HFFc6 (cell line): ENCODE measurements at regions not wholly inside any gene's neighbourhood (a gene's known extent, or its start where the extent isn't known, plus 50 kb on each side); places are given as distances from the start of the nearest gene placed in this dataset.

ENCODE experiments used
- DNase-seq: peaks from one replicate; pipeline ENCODE4 v3.0.0-alpha.2; 2018
- H3K27ac Mint-ChIP-seq: 2 replicates; pipeline ENCODE4 v1.8.0; 2020; ENCODE audit warnings: mild to moderate bottlenecking, mixed read lengths
- H3K27me3 Mint-ChIP-seq: 2 replicates; pipeline ENCODE4 v1.8.0; 2021; ENCODE audit warnings: mild to moderate bottlenecking, moderate library complexity, mixed read lengths; ENCODE audit not compliant: insufficient read depth
- H3K36me3 Mint-ChIP-seq: 2 replicates; pipeline ENCODE4 v1.8.0; 2021; ENCODE audit warnings: low read depth, mixed read lengths
- H3K4me1 Mint-ChIP-seq: 2 replicates; pipeline ENCODE4 v1.8.0; 2020; ENCODE audit warnings: low read depth, mixed read lengths
- H3K4me3 Mint-ChIP-seq: 2 replicates; pipeline ENCODE4 v1.8.0; 2020; ENCODE audit warnings: mild to moderate bottlenecking, moderate library complexity, mixed read lengths
- H3K9me3 Mint-ChIP-seq: 2 replicates; pipeline ENCODE4 v1.8.0; 2020; ENCODE audit warnings: mild to moderate bottlenecking, mixed read lengths
- TF ChIP-seq, protein P1 (sequence below): fragments of 200-600 bp; sonication (generic); IDR thresholded peaks from 2 replicates; pipeline ENCODE4 v1.5.0; 2021; ENCODE audit warnings: antibody characterized with exemption, mild to moderate bottlenecking

DNA sequence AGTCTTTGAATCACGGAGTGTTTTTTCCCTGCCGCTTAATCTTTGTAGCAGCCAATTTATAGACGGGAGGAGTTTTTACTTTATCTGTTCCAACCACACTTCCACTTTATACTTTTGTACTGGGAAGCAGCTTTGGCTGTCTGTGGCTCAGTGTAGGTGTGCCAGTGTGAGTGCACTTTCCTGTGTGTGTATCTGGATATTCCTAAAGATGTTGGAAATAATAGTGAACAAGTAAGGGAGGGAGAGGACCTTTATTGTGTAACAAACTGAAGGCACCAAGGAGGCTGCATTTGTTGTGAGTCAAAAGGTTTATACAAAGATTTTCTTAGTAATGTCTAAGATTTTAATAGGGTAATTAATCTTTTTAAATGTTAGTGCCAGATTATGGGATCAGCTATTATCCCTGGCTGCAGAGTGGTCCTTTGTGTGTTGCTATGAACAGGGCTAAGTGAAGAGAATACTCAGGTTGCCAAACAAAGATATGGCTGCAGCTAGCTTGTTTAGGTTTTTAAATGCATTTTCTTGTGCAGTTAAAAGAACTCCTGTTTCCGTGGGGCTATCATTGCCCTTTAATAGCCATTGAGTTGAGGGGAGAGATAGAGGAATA is 226.3 kb downstream of the RNF144B start:
- Mint-ChIP-seq H3K36me3 (no peaks in the 10 kb centered on the region), H3K27ac (no peak overlapping the region), H3K4me3 (no peak overlapping the region), H3K4me1 (no peaks in the 10 kb centered on the region), H3K27me3 (no peaks in the 10 kb centered on the region), H3K9me3 (peaks cover 16% of the 10 kb centered on the region; the same call in 1 of the 2 replicates)
- TF ChIP-seq, protein P1, sequence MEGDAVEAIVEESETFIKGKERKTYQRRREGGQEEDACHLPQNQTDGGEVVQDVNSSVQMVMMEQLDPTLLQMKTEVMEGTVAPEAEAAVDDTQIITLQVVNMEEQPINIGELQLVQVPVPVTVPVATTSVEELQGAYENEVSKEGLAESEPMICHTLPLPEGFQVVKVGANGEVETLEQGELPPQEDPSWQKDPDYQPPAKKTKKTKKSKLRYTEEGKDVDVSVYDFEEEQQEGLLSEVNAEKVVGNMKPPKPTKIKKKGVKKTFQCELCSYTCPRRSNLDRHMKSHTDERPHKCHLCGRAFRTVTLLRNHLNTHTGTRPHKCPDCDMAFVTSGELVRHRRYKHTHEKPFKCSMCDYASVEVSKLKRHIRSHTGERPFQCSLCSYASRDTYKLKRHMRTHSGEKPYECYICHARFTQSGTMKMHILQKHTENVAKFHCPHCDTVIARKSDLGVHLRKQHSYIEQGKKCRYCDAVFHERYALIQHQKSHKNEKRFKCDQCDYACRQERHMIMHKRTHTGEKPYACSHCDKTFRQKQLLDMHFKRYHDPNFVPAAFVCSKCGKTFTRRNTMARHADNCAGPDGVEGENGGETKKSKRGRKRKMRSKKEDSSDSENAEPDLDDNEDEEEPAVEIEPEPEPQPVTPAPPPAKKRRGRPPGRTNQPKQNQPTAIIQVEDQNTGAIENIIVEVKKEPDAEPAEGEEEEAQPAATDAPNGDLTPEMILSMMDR, result no peak
- no peak for DNase-seq

DNA sequence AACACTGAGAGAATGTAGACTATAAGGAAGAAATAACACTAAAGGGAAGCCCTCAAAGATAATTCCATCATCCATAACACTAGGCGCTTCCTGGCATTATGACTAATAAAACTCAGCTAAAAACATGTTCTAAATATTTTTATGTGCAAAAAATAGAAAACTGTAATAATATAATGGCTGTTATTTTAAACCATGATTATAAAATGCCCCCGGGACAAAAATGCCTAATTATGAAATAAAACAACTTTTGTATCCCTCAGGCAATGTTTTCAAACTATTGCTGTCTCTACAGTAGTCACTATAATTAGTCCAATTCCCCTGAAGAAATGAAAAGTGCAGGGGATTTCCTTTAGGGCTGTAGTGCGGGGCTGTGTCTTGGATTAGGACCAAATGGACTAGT is 242.4 kb downstream of the RNF144B start:
- peaks cover 24% of the 10 kb centered on the region for H3K9me3 Mint-ChIP-seq
- TF ChIP-seq, protein P1, result no peak
- no peak for DNase-seq
- H3K4me1 Mint-ChIP-seq, result no peaks in the 10 kb centered on the region
- no peaks in the 10 kb centered on the region for H3K36me3 Mint-ChIP-seq
- H3K27ac Mint-ChIP-seq, result no peak overlapping the region
- no peak overlapping the region for H3K4me3 Mint-ChIP-seq
- H3K27me3 Mint-ChIP-seq, result no peaks in the 10 kb centered on the region

DNA sequence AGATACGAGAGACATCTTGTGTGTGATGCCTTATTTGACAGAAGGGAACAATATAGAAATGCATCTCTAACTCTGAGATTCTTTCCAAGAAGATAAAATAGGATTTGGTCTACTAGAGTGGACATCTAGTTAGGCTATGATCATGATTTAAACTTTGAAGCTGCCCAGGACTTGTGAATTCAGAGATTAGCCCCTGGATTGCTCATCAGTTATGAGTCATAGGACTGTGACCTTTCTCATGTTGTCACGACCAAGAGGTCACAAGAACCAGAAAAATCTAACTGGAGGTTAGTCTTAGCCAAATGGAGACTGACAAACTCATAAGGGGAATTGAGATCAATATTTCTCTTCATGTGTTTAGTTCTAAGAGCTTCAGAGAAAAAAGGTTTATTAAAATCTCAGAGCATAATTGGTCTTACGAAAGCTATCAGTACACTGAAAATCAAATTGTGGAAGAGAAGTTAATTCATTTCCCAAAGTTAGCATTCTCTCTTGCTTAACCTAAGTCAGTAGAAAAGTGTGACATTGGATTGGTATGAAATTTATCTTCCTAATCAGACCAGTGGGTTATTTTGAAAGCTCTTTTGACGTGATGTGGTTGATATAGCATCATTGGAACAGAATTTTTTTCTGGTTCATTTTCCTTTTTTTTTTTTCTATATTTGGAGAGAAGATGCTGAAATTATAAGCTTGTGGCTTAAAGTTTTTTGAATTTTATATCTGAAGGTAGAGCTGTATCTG is 245.7 kb downstream of the RNF144B start:
- Mint-ChIP-seq H3K4me1 (no peaks in the 10 kb centered on the region), H3K27me3 (peaks cover 2% of the 10 kb centered on the region; the same call in 1 of the 2 replicates), H3K9me3 (peaks cover 4% of the 10 kb centered on the region), H3K27ac (no peak overlapping the region), H3K4me3 (no peak overlapping the region), H3K36me3 (no peaks in the 10 kb centered on the region)
- peak; percentile 6 for DNase-seq
- TF ChIP-seq, protein P1, result no peak

DNA sequence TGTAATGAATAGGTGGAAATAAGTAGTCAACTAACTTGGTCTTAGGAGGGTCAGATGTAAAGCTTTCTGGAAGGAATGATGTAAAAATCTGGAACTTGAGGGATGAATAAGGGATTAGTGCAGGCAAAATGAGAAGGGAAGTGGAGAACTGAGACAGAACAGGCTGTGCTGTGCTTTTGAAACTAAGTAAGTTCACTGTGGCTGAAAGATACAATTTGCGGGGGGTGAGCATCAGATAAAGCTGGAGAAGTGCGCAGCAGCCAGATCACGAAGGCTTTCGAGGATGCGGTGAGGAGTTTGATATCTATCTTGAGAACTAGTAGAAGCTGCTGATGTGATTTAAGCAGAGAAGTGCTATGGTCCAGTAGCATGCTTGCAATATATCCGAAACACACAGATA is 247.8 kb downstream of the RNF144B start:
- no peak overlapping the region for H3K27ac Mint-ChIP-seq
- TF ChIP-seq, protein P1, result no peak
- H3K36me3 Mint-ChIP-seq, result no peaks in the 10 kb centered on the region
- H3K4me1 Mint-ChIP-seq, result no peaks in the 10 kb centered on the region
- DNase-seq, result no peak
- no peaks in the 10 kb centered on the region; the same call in none of the 2 replicates for H3K9me3 Mint-ChIP-seq
- no peak overlapping the region for H3K4me3 Mint-ChIP-seq
- peaks cover 2% of the 10 kb centered on the region; the same call in 1 of the 2 replicates for H3K27me3 Mint-ChIP-seq

DNA sequence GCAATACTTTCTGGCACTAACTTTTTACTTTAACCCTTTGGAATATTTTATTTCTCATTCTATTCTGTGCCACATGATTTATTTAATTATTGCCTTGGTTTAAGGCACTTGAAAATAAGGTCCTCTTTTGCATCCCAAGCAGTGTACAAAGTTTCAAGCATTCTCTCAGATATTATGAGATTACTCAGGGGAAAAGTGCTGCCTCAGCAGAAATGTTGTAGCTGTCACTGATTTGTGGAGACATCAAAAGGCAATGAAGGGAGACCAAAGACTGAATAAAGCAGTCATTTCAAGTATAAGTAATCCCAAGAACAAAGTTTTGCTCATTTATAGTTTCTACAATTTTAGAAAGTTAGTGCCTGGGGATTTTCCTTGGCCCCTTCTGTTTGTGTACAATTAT is 253.0 kb downstream of the RNF144B start:
- Mint-ChIP-seq H3K36me3 (no peaks in the 10 kb centered on the region; the same call in 1 of the 2 replicates), H3K9me3 (peaks cover 16% of the 10 kb centered on the region), H3K27ac (no peak overlapping the region), H3K27me3 (no peaks in the 10 kb centered on the region; the same call in 1 of the 2 replicates), H3K4me1 (no peaks in the 10 kb centered on the region), H3K4me3 (no peak overlapping the region)
- no peak for DNase-seq
- TF ChIP-seq, protein P1, result no peak
